PC-9 (cell line): ENCODE measurements at regions not wholly inside any gene's neighbourhood (a gene's known extent, or its start where the extent isn't known, plus 50 kb on each side); places are given as distances from the start of the nearest gene placed in this dataset.

Experiments used
- BruUV-seq: library from RNA; stranded (reverse); fragments of 400-500 nt; replicated peaks from 2 replicates; lab custom pipeline; 2021; lab: Mats Ljungman, UMichigan
- CTCF ChIA-PET: fragments of 300-600 bp; sonication (Branson Sonifier 250); formaldehyde crosslinking; loops from one replicate; lab custom pipeline; 2022; ENCODE audit warnings: antibody characterized with exemption; lab: Charles Lee
- POLR2A ChIA-PET: fragments of 300-600 bp; sonication (Branson Sonifier 250); formaldehyde crosslinking; loops from one replicate; lab custom pipeline; 2022; ENCODE audit warnings: antibody characterized with exemption; ENCODE audit not compliant: unreplicated experiment; lab: Charles Lee
- DNase-seq, 2 experiments: peaks; one replicate each; pipeline versions ENCODE4 v3.0.0 to v3.0.0-alpha.2; 2015 to 2022; ENCODE audit warnings: mixed read lengths in 1 of 2
- H2AFZ ChIP-seq: fragments of 200-600 bp; sonication (generic); 2 replicates; pipeline ENCODE4 v1.8.1; 2017; ENCODE audit warnings: antibody characterized with exemption
- H3F3A ChIP-seq: fragments of 200-600 bp; sonication (generic); 2 replicates; pipeline ENCODE4 v1.8.1; 2017; ENCODE audit warnings: antibody characterized with exemption, mild to moderate bottlenecking, low read depth; ENCODE audit not compliant: insufficient read depth
- H3K27ac ChIP-seq: fragments of 200-600 bp; sonication (generic); 2 replicates; pipeline ENCODE4 v1.6.1; 2016; ENCODE audit warnings: mixed run types
- H3K27me3 ChIP-seq: fragments of 200-600 bp; sonication (generic); 2 replicates; pipeline ENCODE4 v1.6.1; 2016; ENCODE audit warnings: low read depth, mixed run types; ENCODE audit not compliant: insufficient read depth
- H3K36me3 ChIP-seq: fragments of 200-600 bp; sonication (generic); 2 replicates; pipeline ENCODE4 v1.6.1; 2016; ENCODE audit warnings: low read depth, mixed run types
- H3K4me1 ChIP-seq: fragments of 200-600 bp; sonication (generic); replicated peaks from 2 replicates; pipeline ENCODE4 v1.6.1; 2016; ENCODE audit warnings: mixed run types; ENCODE audit not compliant: insufficient read depth
- H3K4me2 ChIP-seq: fragments of 200-600 bp; sonication (generic); 2 replicates; pipeline ENCODE4 v1.6.1; 2017; ENCODE audit warnings: mixed run types
- H3K4me3 ChIP-seq: fragments of 200-600 bp; sonication (generic); 2 replicates; pipeline ENCODE4 v1.6.1; 2016; ENCODE audit warnings: mixed run types
- H3K79me2 ChIP-seq: fragments of 200-600 bp; sonication (generic); 2 replicates; pipeline ENCODE4 v1.6.1; 2017; ENCODE audit warnings: low read depth, mixed run types
- H3K9me2 ChIP-seq: fragments of 200-600 bp; sonication (generic); 2 replicates; pipeline ENCODE4 v1.8.1; 2017; ENCODE audit warnings: mild to moderate bottlenecking; ENCODE audit not compliant: insufficient read depth
- H3K9me3 ChIP-seq: fragments of 200-600 bp; sonication (generic); 2 replicates; pipeline ENCODE4 v1.8.1; 2016; ENCODE audit warnings: low read depth; ENCODE audit not compliant: insufficient read depth
- H4K20me1 ChIP-seq: fragments of 200-600 bp; sonication (generic); 2 replicates; pipeline ENCODE4 v1.8.1; 2017; ENCODE audit not compliant: insufficient read depth
- EZH2 ChIP-seq: fragments of 200-600 bp; sonication (generic); IDR thresholded peaks from 2 replicates; pipeline ENCODE4 v1.8.0; 2017; ENCODE audit warnings: antibody characterized with exemption, low read depth
- intact Hi-C: fragments of 100-400 bp; cut with micrococcal nuclease; formaldehyde crosslinking; loops from one replicate; pipeline ENCODE4 v1.10.0; 2022; ENCODE audit not compliant: unreplicated experiment
- TF ChIP-seq, protein P1 (sequence below): fragments of 200-600 bp; sonication (generic); conservative IDR thresholded peaks from 2 replicates; pipeline ENCODE4 v1.6.1; 2017; ENCODE audit warnings: mixed run types, antibody characterized with exemption, mild to moderate bottlenecking, moderate library complexity

DNA sequence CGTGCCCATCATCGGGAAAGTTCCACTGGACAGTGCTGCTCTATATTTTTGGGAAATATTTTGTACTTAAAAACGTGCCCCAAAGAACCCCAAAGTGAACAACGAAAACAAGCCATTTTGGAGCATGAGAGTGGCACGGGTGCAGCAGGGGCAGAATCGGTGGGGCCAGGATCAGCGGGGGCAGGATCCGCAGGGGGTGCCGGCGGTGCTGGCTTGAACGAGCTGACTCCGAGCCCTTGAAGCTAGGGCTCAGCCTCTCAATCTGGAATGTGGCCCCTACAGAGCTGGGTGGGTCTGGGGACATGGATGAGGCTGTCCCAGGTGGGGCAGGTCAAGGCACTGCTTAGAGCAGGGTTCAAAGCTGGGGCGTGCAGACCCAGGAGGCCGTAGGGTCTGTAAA lies 104.7 kb upstream of the COL5A1 start:
- H3K9me3 ChIP-seq: no peaks in the 10 kb centered on the region
- no peak for TF ChIP-seq EZH2
- TF ChIP-seq, protein P1, sequence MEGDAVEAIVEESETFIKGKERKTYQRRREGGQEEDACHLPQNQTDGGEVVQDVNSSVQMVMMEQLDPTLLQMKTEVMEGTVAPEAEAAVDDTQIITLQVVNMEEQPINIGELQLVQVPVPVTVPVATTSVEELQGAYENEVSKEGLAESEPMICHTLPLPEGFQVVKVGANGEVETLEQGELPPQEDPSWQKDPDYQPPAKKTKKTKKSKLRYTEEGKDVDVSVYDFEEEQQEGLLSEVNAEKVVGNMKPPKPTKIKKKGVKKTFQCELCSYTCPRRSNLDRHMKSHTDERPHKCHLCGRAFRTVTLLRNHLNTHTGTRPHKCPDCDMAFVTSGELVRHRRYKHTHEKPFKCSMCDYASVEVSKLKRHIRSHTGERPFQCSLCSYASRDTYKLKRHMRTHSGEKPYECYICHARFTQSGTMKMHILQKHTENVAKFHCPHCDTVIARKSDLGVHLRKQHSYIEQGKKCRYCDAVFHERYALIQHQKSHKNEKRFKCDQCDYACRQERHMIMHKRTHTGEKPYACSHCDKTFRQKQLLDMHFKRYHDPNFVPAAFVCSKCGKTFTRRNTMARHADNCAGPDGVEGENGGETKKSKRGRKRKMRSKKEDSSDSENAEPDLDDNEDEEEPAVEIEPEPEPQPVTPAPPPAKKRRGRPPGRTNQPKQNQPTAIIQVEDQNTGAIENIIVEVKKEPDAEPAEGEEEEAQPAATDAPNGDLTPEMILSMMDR: no peak
- ChIA-PET CTCF (no interaction called here), POLR2A (interaction anchor here (0.6 kb wide), 1 partner anchor 130 kb away, joined by 4 read pairs; no protein-coding TSS in a partner anchor)
- peaks cover 79% of the 10 kb centered on the region for H3K27me3 ChIP-seq
- H3K4me1 ChIP-seq: no peaks in the 10 kb centered on the region; the same call in 1 of the 2 replicates
- H3K4me2 ChIP-seq: peak overlapping the region; percentile 54
- BruUV-seq: no TSS peak
- intact Hi-C loops: loop anchor here (10.0 kb wide), 1 partner anchor 108 kb away; the partner anchor contains the start of gene COL5A1
- no peaks in the 10 kb centered on the region for H4K20me1 ChIP-seq
- H3F3A ChIP-seq: no peaks in the 10 kb centered on the region
- no peak overlapping the region for H3K4me3 ChIP-seq
- H3K9me2 ChIP-seq: no peaks in the 10 kb centered on the region
- H3K27ac ChIP-seq: no peak overlapping the region
- no peaks in the 10 kb centered on the region for H3K36me3 ChIP-seq
- no peaks in the 10 kb centered on the region for H3K79me2 ChIP-seq
- DNase-seq: no peak
- H2AFZ ChIP-seq: no peak overlapping the region

DNA sequence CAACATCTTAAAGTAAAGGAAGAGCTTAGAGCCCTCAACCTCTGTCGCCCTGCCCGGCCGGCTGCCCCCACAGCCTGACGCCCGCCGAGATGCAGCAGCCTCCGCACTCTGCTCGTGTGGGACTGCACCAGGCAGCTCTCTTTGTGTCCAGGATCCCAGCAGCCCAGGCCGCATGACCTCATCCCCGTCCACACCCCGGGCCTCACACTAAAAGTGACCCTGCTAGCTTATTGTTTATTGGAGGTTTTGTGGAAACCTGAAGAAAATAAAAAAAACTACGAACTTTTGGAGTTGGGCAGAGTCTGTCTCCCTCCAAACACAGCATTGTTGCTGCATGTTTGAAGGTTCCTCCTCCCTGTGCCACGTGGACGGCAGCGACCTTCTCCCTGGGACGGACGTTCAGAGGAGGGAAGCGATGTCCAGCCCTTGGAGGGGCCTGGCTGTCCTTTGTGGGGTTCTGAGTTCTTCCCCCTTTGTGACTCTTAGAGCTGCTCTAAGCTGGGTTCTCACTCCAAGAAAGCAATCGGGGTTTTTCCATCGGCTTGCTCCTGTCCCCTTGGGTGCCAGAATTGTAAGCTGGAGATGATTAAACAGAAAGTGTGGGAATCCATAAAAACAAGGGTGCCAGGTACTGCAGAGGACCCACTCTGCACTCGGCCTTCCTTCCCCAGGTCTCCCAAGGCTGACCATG lies 103.5 kb upstream of the COL5A1 start:
- H4K20me1 ChIP-seq: no peaks in the 10 kb centered on the region
- TF ChIP-seq, protein P1: no peak
- no peak for TF ChIP-seq EZH2
- no peaks in the 10 kb centered on the region for H3K79me2 ChIP-seq
- intact Hi-C loops: loop anchor here (10.0 kb wide), 1 partner anchor 107 kb away; the partner anchor contains the start of gene COL5A1
- peaks cover 82% of the 10 kb centered on the region for H3K27me3 ChIP-seq
- H2AFZ ChIP-seq: no peak overlapping the region
- no peak overlapping the region for H3K4me3 ChIP-seq
- H3K36me3 ChIP-seq: no peaks in the 10 kb centered on the region
- no peaks in the 10 kb centered on the region; the same call in 1 of the 2 replicates for H3K4me1 ChIP-seq
- ChIA-PET CTCF (no interaction called here), POLR2A (no interaction called here)
- H3K27ac ChIP-seq: no peak overlapping the region
- DNase-seq: no peak
- no peaks in the 10 kb centered on the region for H3K9me3 ChIP-seq
- H3K9me2 ChIP-seq: no peaks in the 10 kb centered on the region
- H3K4me2 ChIP-seq: no peak overlapping the region
- no peaks in the 10 kb centered on the region for H3F3A ChIP-seq
- no TSS peak for BruUV-seq

DNA sequence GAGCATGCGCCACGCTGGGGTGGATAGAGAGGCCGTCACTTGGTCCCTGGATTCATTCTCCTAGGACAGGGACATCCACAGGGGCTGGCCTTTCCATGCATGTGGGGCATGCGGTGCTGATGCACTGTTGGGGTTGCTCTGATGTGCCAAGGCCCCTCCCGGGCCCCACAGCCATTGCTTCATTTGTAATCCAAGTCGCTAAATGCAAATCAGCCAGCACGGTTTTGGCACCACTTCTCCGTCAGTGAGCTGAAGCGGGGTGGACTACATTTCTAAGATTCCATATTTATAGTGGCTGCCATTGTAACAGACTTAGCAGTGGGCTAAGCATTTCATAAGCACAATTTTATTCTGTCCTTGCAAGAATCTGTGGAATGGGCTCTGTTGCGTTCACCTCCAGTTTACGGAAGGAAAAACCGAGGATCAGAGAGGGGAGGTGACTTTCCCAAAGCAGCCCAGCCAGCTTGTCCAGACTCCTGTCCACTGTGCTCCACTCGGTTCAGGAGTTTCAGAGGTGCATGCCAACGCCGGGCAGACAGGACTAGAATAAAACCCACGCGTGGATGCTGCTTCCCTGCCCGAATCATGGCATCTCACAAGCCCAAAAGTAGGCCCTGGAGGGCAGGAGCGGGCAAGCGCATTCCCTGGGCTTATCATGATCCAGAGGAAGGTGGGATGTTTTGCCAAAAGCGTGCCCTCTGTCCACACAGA lies 102.6 kb upstream of the COL5A1 start:
- POLR2A ChIA-PET: no interaction called here
- intact Hi-C loops: loop anchor here (10.0 kb wide), 1 partner anchor 106 kb away; the partner anchor contains the start of gene COL5A1

More for the DNA sequence above, 102.6 kb upstream of the COL5A1 start:
- H3K4me2 ChIP-seq: no peak overlapping the region
- BruUV-seq: no TSS peak
- no peaks in the 10 kb centered on the region for H3K36me3 ChIP-seq
- H3K4me3 ChIP-seq: no peak overlapping the region
- CTCF ChIA-PET: no interaction called here
- no peak overlapping the region for H3K27ac ChIP-seq
- H4K20me1 ChIP-seq: no peaks in the 10 kb centered on the region
- no peaks in the 10 kb centered on the region for H3F3A ChIP-seq
- H3K9me3 ChIP-seq: no peaks in the 10 kb centered on the region
- H3K9me2 ChIP-seq: no peaks in the 10 kb centered on the region
- no peaks in the 10 kb centered on the region; the same call in 1 of the 2 replicates for H3K4me1 ChIP-seq
- H3K27me3 ChIP-seq: peaks cover 81% of the 10 kb centered on the region
- TF ChIP-seq EZH2: no peak
- TF ChIP-seq, protein P1: no peak
- no peak for DNase-seq
- no peak overlapping the region for H2AFZ ChIP-seq
- no peaks in the 10 kb centered on the region for H3K79me2 ChIP-seq
